ENCODE measurements at regions not wholly inside any gene's neighbourhood (a gene's known extent, or its start where the extent isn't known, plus 50 kb on each side); places are given as distances from the start of the nearest gene placed in this dataset.
"Not testable (repeated sequence)": the region's sequence is repeated elsewhere in the genome, so short reads cannot be mapped to it uniquely, and the experiment has no call there.

DNA sequence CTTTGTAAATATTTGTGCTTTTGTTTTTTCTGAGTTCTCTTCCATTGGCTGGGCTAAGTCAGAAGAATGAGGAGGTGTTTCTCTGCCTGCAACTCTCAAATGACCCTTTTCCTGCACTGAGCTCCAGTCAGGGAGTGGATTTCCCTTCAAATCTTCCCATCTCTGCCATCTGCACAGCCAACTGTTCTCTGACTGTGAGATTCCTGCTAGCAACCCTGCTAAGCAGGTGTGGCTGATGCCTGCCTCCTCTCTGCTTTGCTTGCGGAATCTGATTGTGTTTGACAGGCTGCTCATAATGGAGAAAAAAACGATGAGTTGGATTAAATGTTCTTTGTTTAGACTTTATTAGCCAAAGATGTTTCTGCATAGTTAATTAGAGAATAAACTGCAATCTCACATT, 519.8 kb downstream of the TMEM114 start:
- Mint-ChIP-seq H3K4me1 (ENCODE audit: low read depth) (no peaks in the 10 kb centered on the region), H3K27me3 (ENCODE audit: insufficient read depth) (no peaks in the 10 kb centered on the region), H3K27ac (no peak overlapping the region), H3K9me3 (peaks cover 58% of the 10 kb centered on the region), H3K36me3 (ENCODE audit: low read depth) (no peaks in the 10 kb centered on the region), H3K4me3 (no peak overlapping the region)
- intact Hi-C loops (cut with micrococcal nuclease), result no loop called here
- no peak for DNase-seq (ENCODE audit: low spot score)

GRCh38 chr16:8068225-8068624, 522.1 kb downstream of the TMEM114 start:
- H3K27me3 Mint-ChIP-seq (ENCODE audit: insufficient read depth); H3K4me1 Mint-ChIP-seq (ENCODE audit: low read depth); H3K36me3 Mint-ChIP-seq (ENCODE audit: low read depth); intact Hi-C loops (cut with micrococcal nuclease); H3K4me3 Mint-ChIP-seq; H3K27ac Mint-ChIP-seq; DNase-seq (ENCODE audit: low spot score): not testable (repeated sequence)
- H3K9me3 Mint-ChIP-seq, result peaks cover 59% of the 10 kb centered on the region

DNA sequence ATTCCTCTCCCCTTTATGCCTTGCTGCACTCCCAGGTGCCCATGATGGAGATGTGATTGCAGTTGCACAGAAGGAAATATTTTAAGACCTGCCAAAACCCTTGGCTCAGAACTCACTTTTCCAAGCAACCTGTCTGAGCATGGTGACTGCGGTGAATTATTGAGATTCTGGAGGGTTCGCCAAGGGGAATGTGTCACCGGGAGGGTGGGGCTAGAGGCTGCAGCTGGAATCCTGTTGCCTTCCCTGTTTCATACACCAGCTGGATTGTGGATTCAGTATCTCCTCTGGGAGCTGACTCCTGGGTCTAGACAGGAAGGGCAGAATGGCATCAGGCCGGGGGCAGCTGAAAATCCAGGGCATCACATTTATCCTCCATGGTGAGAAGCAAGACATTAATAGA, 527.2 kb downstream of the TMEM114 start:
- Mint-ChIP-seq H3K36me3 (ENCODE audit: low read depth) (no peaks in the 10 kb centered on the region), H3K4me1 (ENCODE audit: low read depth) (no peaks in the 10 kb centered on the region), H3K27me3 (ENCODE audit: insufficient read depth) (no peaks in the 10 kb centered on the region), H3K27ac (no peak overlapping the region), H3K4me3 (no peak overlapping the region), H3K9me3 (peaks cover 32% of the 10 kb centered on the region)
- intact Hi-C loops (cut with micrococcal nuclease), result no loop called here
- no peak for DNase-seq (ENCODE audit: low spot score)

GRCh38 chr16:8062677-8063076, 527.6 kb downstream of the TMEM114 start:
- DNase-seq (ENCODE audit: low spot score), result no peak
- H3K9me3 Mint-ChIP-seq, result peaks cover 30% of the 10 kb centered on the region
- no peaks in the 10 kb centered on the region for H3K27me3 Mint-ChIP-seq (ENCODE audit: insufficient read depth)
- H3K4me1 Mint-ChIP-seq (ENCODE audit: low read depth), result no peaks in the 10 kb centered on the region
- H3K36me3 Mint-ChIP-seq (ENCODE audit: low read depth), result no peaks in the 10 kb centered on the region
- H3K4me3 Mint-ChIP-seq, result no peak overlapping the region
- intact Hi-C loops (cut with micrococcal nuclease), result no loop called here
- H3K27ac Mint-ChIP-seq, result no peak overlapping the region

- no peak overlapping the region for H3K27ac Mint-ChIP-seq
- H3K27me3 Mint-ChIP-seq (ENCODE audit: insufficient read depth), result no peaks in the 10 kb centered on the region
- intact Hi-C loops (cut with micrococcal nuclease), result no loop called here
- no peak overlapping the region for H3K4me3 Mint-ChIP-seq
- no peak for DNase-seq (ENCODE audit: low spot score)
- no peaks in the 10 kb centered on the region for H3K4me1 Mint-ChIP-seq (ENCODE audit: low read depth)
- H3K36me3 Mint-ChIP-seq (ENCODE audit: low read depth), result no peaks in the 10 kb centered on the region
- peaks cover 10% of the 10 kb centered on the region for H3K9me3 Mint-ChIP-seq
These were observed 534.5 kb downstream of the TMEM114 start for GRCh38 chr16:8055761-8056160.

- H3K27me3 Mint-ChIP-seq (ENCODE audit: insufficient read depth), result no peaks in the 10 kb centered on the region
- H3K4me3 Mint-ChIP-seq, result no peak overlapping the region
These were observed 536.9 kb downstream of the TMEM114 start for GRCh38 chr16:8053437-8053836.

GRCh38 chr16:8048433-8048832, 541.9 kb downstream of the TMEM114 start:
- no peak overlapping the region for H3K4me3 Mint-ChIP-seq
- H3K9me3 Mint-ChIP-seq, result peaks cover 39% of the 10 kb centered on the region
- intact Hi-C loops (cut with micrococcal nuclease), result no loop called here

More at GRCh38 chr16:8053437-8053836, 536.9 kb downstream of the TMEM114 start:
- H3K27ac Mint-ChIP-seq, result no peak overlapping the region
- intact Hi-C loops (cut with micrococcal nuclease), result no loop called here
- no peak for DNase-seq (ENCODE audit: low spot score)
- H3K36me3 Mint-ChIP-seq (ENCODE audit: low read depth), result no peaks in the 10 kb centered on the region
- H3K4me1 Mint-ChIP-seq (ENCODE audit: low read depth), result no peaks in the 10 kb centered on the region
- H3K9me3 Mint-ChIP-seq, result peaks cover 16% of the 10 kb centered on the region

DNA sequence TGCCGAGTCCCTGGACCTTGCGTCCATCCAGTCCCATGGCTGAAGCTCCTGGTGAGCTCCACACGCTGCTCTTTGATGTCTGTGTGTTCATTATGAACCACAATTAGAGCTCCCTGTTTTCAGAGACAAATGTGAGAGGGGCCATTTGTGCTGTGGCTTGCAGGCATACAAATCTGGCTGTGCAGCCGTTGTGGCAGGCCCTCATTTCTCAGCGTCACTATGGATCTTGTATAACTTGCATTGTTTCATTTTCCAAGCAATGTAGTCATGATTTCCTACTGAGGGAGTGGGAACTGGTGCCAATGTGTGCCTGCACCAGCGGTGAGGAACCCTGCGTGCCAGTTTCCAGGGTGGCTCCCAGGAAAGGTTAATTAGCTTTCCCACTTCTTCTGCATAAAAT, 542.6 kb downstream of the TMEM114 start:
- Mint-ChIP-seq H3K4me1 (ENCODE audit: low read depth) (no peaks in the 10 kb centered on the region), H3K27ac (no peak overlapping the region), H3K36me3 (ENCODE audit: low read depth) (no peaks in the 10 kb centered on the region), H3K27me3 (ENCODE audit: insufficient read depth) (no peaks in the 10 kb centered on the region), H3K9me3 (peaks cover 41% of the 10 kb centered on the region), H3K4me3 (no peak overlapping the region)
- intact Hi-C loops (cut with micrococcal nuclease), result no loop called here
- DNase-seq (ENCODE audit: low spot score), result no peak

More at GRCh38 chr16:8048433-8048832, 541.9 kb downstream of the TMEM114 start:
- Mint-ChIP-seq H3K27me3 (ENCODE audit: insufficient read depth) (no peaks in the 10 kb centered on the region), H3K36me3 (ENCODE audit: low read depth) (no peaks in the 10 kb centered on the region), H3K27ac (no peak overlapping the region), H3K4me1 (ENCODE audit: low read depth) (no peaks in the 10 kb centered on the region)
- DNase-seq (ENCODE audit: low spot score), result no peak

DNA sequence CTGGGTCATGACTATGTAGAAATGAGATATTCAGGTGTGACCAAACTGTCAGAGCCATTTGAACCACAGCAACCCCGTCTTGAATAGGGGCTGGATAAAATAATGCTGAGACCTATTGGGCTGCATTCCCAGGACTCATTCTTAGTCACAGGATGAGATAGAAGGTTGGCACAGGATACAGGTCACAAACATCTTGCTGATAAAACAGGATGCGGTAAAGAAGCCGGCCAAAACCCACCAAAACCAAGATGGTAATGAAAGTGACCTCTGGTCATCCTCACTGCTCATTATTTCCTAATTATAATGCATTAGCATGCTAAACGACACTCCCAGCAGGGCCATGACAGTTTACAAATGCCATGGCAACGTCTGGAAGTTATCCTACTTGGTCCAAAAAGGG, 545.5 kb downstream of the TMEM114 start:
- H3K9me3 Mint-ChIP-seq, result peaks cover 42% of the 10 kb centered on the region
- no peaks in the 10 kb centered on the region for H3K4me1 Mint-ChIP-seq (ENCODE audit: low read depth)
- DNase-seq (ENCODE audit: low spot score), result no peak
- H3K4me3 Mint-ChIP-seq, result no peak overlapping the region
- H3K36me3 Mint-ChIP-seq (ENCODE audit: low read depth), result no peaks in the 10 kb centered on the region
- H3K27ac Mint-ChIP-seq, result no peak overlapping the region
- intact Hi-C loops (cut with micrococcal nuclease), result no loop called here
- H3K27me3 Mint-ChIP-seq (ENCODE audit: insufficient read depth), result no peaks in the 10 kb centered on the region

DNA sequence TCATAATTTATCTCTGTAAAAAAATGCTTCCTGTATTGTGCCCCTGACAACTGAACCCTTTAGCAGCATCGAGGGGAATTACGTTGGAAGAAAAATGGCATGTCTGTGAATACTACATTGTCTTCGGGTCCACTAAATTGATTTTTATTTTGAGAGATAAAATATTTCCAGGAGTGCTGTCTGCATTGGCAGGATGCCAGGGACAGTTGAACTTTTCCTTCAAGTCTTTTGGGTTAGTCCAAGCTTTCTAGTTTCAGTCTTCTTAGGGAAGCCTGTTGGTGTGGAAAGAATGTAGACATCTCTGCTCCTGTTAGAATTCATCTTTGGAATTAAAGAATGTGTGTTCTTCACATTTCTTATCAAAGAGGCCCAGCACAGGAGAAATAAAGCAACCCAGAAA, 557.9 kb downstream of the TMEM114 start:
- Mint-ChIP-seq H3K27ac (no peak overlapping the region), H3K27me3 (ENCODE audit: insufficient read depth) (no peaks in the 10 kb centered on the region), H3K9me3 (peaks cover 41% of the 10 kb centered on the region), H3K4me3 (no peak overlapping the region), H3K4me1 (ENCODE audit: low read depth) (no peaks in the 10 kb centered on the region), H3K36me3 (ENCODE audit: low read depth) (no peaks in the 10 kb centered on the region)
- DNase-seq (ENCODE audit: low spot score), result no peak
- intact Hi-C loops (cut with micrococcal nuclease), result no loop called here

DNA sequence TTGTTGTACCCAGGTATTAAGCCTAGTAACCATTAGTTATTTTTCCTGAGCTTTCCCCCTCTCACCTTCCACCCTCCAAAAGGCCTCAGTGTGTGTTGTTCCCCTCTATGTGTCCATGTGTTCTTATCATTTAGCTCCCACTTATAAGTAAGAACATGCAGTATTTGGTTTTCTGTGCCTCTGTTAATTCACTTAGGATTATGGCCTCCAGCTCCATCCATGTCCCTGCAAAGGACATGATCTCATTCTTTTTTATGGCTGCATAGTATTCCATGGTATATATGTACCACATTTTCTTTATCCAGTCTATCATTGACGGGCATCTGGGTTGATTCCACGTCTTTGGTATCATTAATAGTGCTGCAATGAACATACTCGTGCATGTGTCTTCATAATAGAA, 560.3 kb downstream of the TMEM114 start:
- H3K4me1 Mint-ChIP-seq (ENCODE audit: low read depth); H3K27me3 Mint-ChIP-seq (ENCODE audit: insufficient read depth); H3K4me3 Mint-ChIP-seq; intact Hi-C loops (cut with micrococcal nuclease); H3K27ac Mint-ChIP-seq; H3K36me3 Mint-ChIP-seq (ENCODE audit: low read depth); DNase-seq (ENCODE audit: low spot score): not testable (repeated sequence)
- H3K9me3 Mint-ChIP-seq, result peaks cover 43% of the 10 kb centered on the region

- no peaks in the 10 kb centered on the region for H3K36me3 Mint-ChIP-seq (ENCODE audit: low read depth)
- intact Hi-C loops (cut with micrococcal nuclease), result no loop called here
- no peaks in the 10 kb centered on the region for H3K27me3 Mint-ChIP-seq (ENCODE audit: insufficient read depth)
- no peaks in the 10 kb centered on the region for H3K4me1 Mint-ChIP-seq (ENCODE audit: low read depth)
- no peak overlapping the region for H3K4me3 Mint-ChIP-seq
- no peak for DNase-seq (ENCODE audit: low spot score)
- peaks cover 44% of the 10 kb centered on the region for H3K9me3 Mint-ChIP-seq
- no peak overlapping the region for H3K27ac Mint-ChIP-seq
These were observed 563.9 kb downstream of the TMEM114 start for GRCh38 chr16:8026450-8026849.

DNA sequence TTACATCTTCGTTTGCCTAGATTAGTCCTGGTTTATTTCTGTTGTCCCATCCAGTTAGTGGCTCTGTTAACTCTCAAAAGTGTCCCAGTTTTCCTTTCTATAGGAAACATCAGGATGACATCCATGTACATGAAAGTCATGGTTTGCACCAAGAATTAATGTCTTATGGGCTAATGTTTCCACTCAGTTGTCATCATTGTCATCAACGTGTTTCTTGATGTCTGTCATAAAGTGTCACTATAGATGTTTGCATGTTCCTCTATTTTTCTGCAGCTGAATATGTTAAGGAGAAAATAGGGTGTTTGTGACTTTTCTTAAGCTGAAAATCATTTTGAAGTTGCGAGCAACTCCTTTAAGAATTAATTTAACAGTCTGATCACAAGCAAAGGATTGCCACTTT, 567.0 kb downstream of the TMEM114 start:
- Mint-ChIP-seq H3K27me3 (ENCODE audit: insufficient read depth) (no peaks in the 10 kb centered on the region), H3K9me3 (peaks cover 30% of the 10 kb centered on the region), H3K4me1 (ENCODE audit: low read depth) (no peaks in the 10 kb centered on the region), H3K36me3 (ENCODE audit: low read depth) (no peaks in the 10 kb centered on the region), H3K4me3 (no peak overlapping the region), H3K27ac (no peak overlapping the region)
- no peak for DNase-seq (ENCODE audit: low spot score)
- intact Hi-C loops (cut with micrococcal nuclease), result no loop called here

DNA sequence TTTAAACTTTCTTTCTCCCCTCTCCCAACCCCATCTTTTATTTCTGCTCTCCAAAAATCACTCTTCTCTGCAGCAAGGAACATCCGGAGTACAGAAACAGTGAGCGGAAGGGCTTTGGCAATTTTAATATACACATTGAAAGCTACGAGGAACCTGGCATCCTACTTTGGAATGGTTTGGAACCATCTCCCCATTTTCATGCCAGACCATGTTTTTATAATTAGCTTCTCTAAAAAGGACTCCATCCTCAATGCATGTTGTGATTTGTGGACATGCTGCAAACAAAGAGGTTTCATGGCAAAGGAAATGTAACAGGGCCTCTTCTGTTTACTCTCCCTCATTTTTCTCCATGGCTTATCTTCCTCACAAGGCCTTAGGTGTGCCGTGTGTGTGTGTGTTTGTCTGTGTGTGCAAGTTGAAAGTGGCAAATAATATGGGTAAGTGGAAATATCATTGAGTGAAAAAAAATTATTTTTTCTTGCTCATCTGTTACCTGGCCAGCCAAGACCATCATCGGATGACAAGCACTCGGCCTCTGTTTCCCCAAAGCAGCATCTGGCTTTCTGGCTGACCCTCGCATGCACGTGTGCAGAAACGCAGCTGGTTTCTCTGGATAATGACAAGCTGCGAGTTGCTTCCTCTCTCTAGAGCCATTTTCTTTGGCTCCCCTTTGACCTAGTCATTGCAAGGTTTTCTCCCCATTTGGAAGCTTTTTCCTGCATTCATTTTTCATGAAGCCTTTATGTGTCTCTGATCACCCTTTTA, 585.0 kb downstream of the TMEM114 start:
- Mint-ChIP-seq H3K27ac (no peak overlapping the region), H3K4me3 (no peak overlapping the region), H3K36me3 (ENCODE audit: low read depth) (no peaks in the 10 kb centered on the region), H3K27me3 (ENCODE audit: insufficient read depth) (no peaks in the 10 kb centered on the region), H3K4me1 (ENCODE audit: low read depth) (no peaks in the 10 kb centered on the region), H3K9me3 (peaks cover 47% of the 10 kb centered on the region)
- intact Hi-C loops (cut with micrococcal nuclease), result no loop called here
- no peak for DNase-seq (ENCODE audit: low spot score)
